HepG2 (cell line): ENCODE measurements at regions not wholly inside any gene's neighbourhood (a gene's known extent, or its start where the extent isn't known, plus 50 kb on each side); places are given as distances from the start of the nearest gene placed in this dataset.

ENCODE experiments used
- ATAC-seq: fragments of 200-7000 bp; cut with Tn5 transposase; 3 replicates; pipeline ENCODE4 v1.9.1; 2020; ENCODE audit warnings: mild to moderate bottlenecking, moderate library complexity
- BruUV-seq: library from RNA; stranded (reverse); fragments of 400-500 nt; replicated peaks from 2 replicates; lab custom pipeline; 2021; lab: Mats Ljungman, UMichigan
- CTCF ChIA-PET: fragments of 300-600 bp; formaldehyde crosslinking; extraction: SDS; loops from one replicate; lab custom pipeline; 2021; ENCODE audit warnings: low total read pairs, inconsistent platforms, low intra/inter-chr PET ratio; lab: Yijun Ruan, JAX
- POLR2A ChIA-PET: fragments of 350-600 bp; sonication (Branson Sonifier 250); formaldehyde crosslinking; loops from one replicate; lab custom pipeline; 2020; ENCODE audit warnings: antibody characterized with exemption, inconsistent platforms; lab: Yijun Ruan, JAX
- DNase-seq: peaks from one replicate; pipeline ENCODE4 v3.0.0-alpha.2; 2015; ENCODE audit warnings: low spot score
- FAIRE-seq: peaks from 3 replicates; lab custom pipeline; 2011; peaks lifted over from hg19 to GRCh38; lab: Jason Lieb, UNC
- H2AFZ ChIP-seq: one replicate; pipeline ENCODE4 v1.6.1; 2011; ENCODE audit warnings: low read length, inconsistent platforms
- H3K27ac ChIP-seq: fragments of 300-600 bp; 3 replicates; pipeline ENCODE4 v1.8.0; 2011; ENCODE audit warnings: mixed run types, mild to moderate bottlenecking, mixed read lengths, low read length, inconsistent platforms; ENCODE audit not compliant: insufficient read depth; ENCODE audit errors: extremely low read length
- H3K27me3 ChIP-seq, 2 experiments: fragments of 200-600 bp in 1 of 2; 2 replicates in 1 of 2; 3 replicates in 1 of 2; pipeline versions ENCODE4 v1.6.0 to v1.8.0; 2011; ENCODE audit warnings: low read length in 2 of 2, mild to moderate bottlenecking in 2 of 2, moderate library complexity in 2 of 2, inconsistent platforms in 1 of 2; ENCODE audit not compliant: insufficient read depth in 2 of 2, control insufficient read depth in 1 of 2
- H3K36me3 ChIP-seq, 2 experiments: fragments of 200-600 bp in 1 of 2; replicated peaks in 1 of 2; 2 replicates in 1 of 2; 3 replicates in 1 of 2; pipeline versions ENCODE4 v1.5.1 to v1.8.0; 2011; ENCODE audit warnings: low read length in 2 of 2, inconsistent platforms in 1 of 2; ENCODE audit not compliant: insufficient read depth in 2 of 2, control insufficient read depth in 1 of 2
- H3K4me1 ChIP-seq: 2 replicates; pipeline ENCODE4 v1.5.1; 2012; ENCODE audit warnings: low read length, inconsistent platforms; ENCODE audit not compliant: insufficient read depth
- H3K4me2 ChIP-seq: 2 replicates; pipeline ENCODE4 v1.6.0; 2011; ENCODE audit warnings: low read depth, low read length, inconsistent platforms
- H3K4me3 ChIP-seq, 3 experiments: fragments of 200-600 bp in 1 of 3; sonication (generic), shearing (Covaris generic) in 1 of 3; replicated peaks in 1 of 3; 2 replicates each; pipeline ENCODE4 v1.5.1; 2011 to 2016; ENCODE audit warnings: low read length in 3 of 3, inconsistent platforms in 2 of 3, low read depth in 2 of 3, mild to moderate bottlenecking in 2 of 3, control low read depth in 1 of 3, mixed read lengths in 1 of 3; ENCODE audit not compliant: insufficient read depth in 1 of 3
- H3K79me2 ChIP-seq: one replicate; pipeline ENCODE4 v1.6.1; 2011; ENCODE audit warnings: low read length, inconsistent platforms; ENCODE audit not compliant: insufficient read depth
- H3K9ac ChIP-seq: 2 replicates; pipeline ENCODE4 v1.6.0; 2011; ENCODE audit warnings: mild to moderate bottlenecking, low read depth, low read length, inconsistent platforms; ENCODE audit not compliant: insufficient read depth
- H3K9me3 ChIP-seq: 2 replicates; pipeline ENCODE4 v1.5.1; 2012; ENCODE audit warnings: mild to moderate bottlenecking, low read length
- H4K20me1 ChIP-seq: 2 replicates; pipeline ENCODE4 v1.6.0; 2011; ENCODE audit warnings: inconsistent platforms, mild to moderate bottlenecking, low read length, moderate library complexity; ENCODE audit not compliant: insufficient read depth
- DMTF1 ChIP-seq: sonication (generic); formaldehyde crosslinking; IDR thresholded peaks from 2 replicates; pipeline ENCODE4 v1.4.0; 2020; ENCODE audit warnings: mild to moderate bottlenecking, missing genetic modification reagents
- GTF3A ChIP-seq: sonication (generic); formaldehyde crosslinking; conservative IDR thresholded peaks from 2 replicates; pipeline ENCODE4 v1.4.0; 2020; ENCODE audit warnings: mild to moderate bottlenecking, missing genetic modification reagents
- MBD4 ChIP-seq: IDR thresholded peaks from 2 replicates; pipeline ENCODE4 v1.6.1; 2012; ENCODE audit warnings: low read length, inconsistent platforms, borderline replicate concordance
- RBFOX2 ChIP-seq: fragments of 200-400 bp; formaldehyde crosslinking; IDR thresholded peaks from 2 replicates; pipeline ENCODE4 v1.6.1; 2017; ENCODE audit warnings: low read depth, mild to moderate bottlenecking, low read length
- SP4 ChIP-seq: sonication (generic); formaldehyde crosslinking; IDR thresholded peaks from 2 replicates; pipeline ENCODE4 v1.8.1; 2023; ENCODE audit warnings: mild to moderate bottlenecking, missing genetic modification reagents
- ZBTB1 ChIP-seq: sonication (generic); formaldehyde crosslinking; IDR thresholded peaks from 2 replicates; pipeline ENCODE4 v1.4.0; 2020; ENCODE audit warnings: missing genetic modification reagents, borderline replicate concordance
- ZFY ChIP-seq: sonication (generic); formaldehyde crosslinking; IDR thresholded peaks from 2 replicates; pipeline ENCODE4 v1.4.0; 2020; ENCODE audit warnings: missing genetic modification reagents
- ZNF337 ChIP-seq: sonication (generic); formaldehyde crosslinking; IDR thresholded peaks from 2 replicates; pipeline ENCODE4 v1.5.1; 2020; ENCODE audit warnings: missing genetic modification reagents, low read depth, mild to moderate bottlenecking, borderline replicate concordance
- WGBS: methylation state at CpG from one replicate; pipeline ENCODE4 v1.1.6; 2017; ENCODE audit warnings: low lambda C conversion rate; 5-methylcytosine and 5-hydroxymethylcytosine counted together
- in situ Hi-C: cut with HindIII; loops from 2 replicates; pipeline ENCODE4 v1.10.0; 2017; ENCODE audit warnings: low pct_unique_long_range_greater_than_20kb; ENCODE audit not compliant: extremely low pct_ligation_motif_present
- intact Hi-C: fragments of 100-400 bp; cut with micrococcal nuclease; formaldehyde crosslinking; loops from one replicate; pipeline ENCODE4 v1.10.0; 2022; ENCODE audit not compliant: unreplicated experiment

- no peaks in the 10 kb centered on the region for H4K20me1 ChIP-seq
- H3K4me3 ChIP-seq, result no peak overlapping the region
- no peaks in the 10 kb centered on the region for H3K4me1 ChIP-seq
- ChIA-PET CTCF (no interaction called here), POLR2A (no interaction called here)
- in situ Hi-C loops, result no loop called here
- no peak overlapping the region for H3K9ac ChIP-seq
- no peaks in the 10 kb centered on the region for H3K36me3 ChIP-seq
- no peaks in the 10 kb centered on the region for H3K79me2 ChIP-seq
- TF ChIP-seq GTF3A, result no peak
- TF ChIP-seq ZNF337 (CRISPR knock-in tag), result no peak
- no peak for TF ChIP-seq SP4 (CRISPR knock-in tag)
- TF ChIP-seq MBD4, result no peak
- TF ChIP-seq ZBTB1, result no peak
- no peak for TF ChIP-seq DMTF1 (CRISPR knock-in tag)
- no peak for TF ChIP-seq RBFOX2
- TF ChIP-seq ZFY (CRISPR knock-in tag), result no peak
- DNase-seq (no peak), FAIRE-seq (no peak), ATAC-seq (no peak)
- no peaks in the 10 kb centered on the region for H3K27me3 ChIP-seq
- 0% methylated on average over 2 of the region's 2 CpGs for WGBS
- peaks cover 41% of the 10 kb centered on the region for H3K9me3 ChIP-seq
- no peak overlapping the region for H3K27ac ChIP-seq
- no TSS peak for BruUV-seq
- intact Hi-C loops, result no loop called here
- no peak overlapping the region for H2AFZ ChIP-seq
- no peak overlapping the region for H3K4me2 ChIP-seq
Measured at GRCh38 chr4:32031026-32031425, 1310.9 kb downstream of the PCDH7 start.
